ENCODE measurements at regions not wholly inside any gene's neighbourhood (a gene's known extent, or its start where the extent isn't known, plus 50 kb on each side); places are given as distances from the start of the nearest gene placed in this dataset.

- DNase-seq = no peak
Measured at GRCh38 chr5:24385617-24386016, 259.2 kb downstream of the CDH10 start.

DNA sequence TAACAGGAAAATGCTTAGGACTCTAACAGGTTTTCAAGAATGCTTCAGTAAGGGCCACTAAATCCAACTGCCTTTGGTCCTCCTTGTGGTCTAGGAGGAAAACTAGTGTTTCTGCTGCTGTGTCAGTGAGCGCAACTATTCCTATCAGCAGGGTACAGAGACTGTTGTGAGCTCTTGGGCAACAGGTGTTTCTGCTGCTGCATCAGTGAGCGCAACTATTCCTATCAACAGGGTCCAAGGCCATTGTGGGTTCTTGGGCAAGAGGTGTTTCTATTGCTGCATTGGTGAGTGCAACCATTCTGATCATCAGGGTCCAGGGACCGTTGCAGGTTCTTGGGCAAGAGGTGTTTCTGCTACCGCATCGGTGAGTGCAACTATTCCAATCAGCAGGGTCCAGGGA lies 256.3 kb downstream of the CDH10 start:
- DNase-seq = no peak

- no peak for DNase-seq
Measured at GRCh38 chr5:24389968-24390367, 254.8 kb downstream of the CDH10 start.

DNA sequence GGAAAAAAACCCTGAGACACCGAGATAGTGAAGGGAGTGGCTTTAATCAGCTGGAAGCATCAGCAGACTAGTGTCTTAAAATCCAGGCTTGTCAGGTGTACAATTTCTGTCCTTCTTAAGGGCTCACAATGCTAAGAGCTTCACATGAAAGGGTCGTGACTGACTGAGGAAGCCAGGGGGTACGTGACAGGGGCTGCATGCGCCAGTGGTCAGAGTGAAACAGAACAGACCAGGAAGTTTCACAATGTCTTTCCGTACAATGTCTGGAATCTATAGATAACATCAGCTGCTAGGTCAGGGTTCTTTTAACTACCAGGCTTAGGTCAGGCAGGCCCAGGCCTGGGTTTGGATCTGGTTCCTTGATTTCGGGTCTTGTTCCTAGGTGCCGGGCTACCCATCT lies 253.0 kb downstream of the CDH10 start:
- no peak for DNase-seq

- no peak for DNase-seq
Measured at GRCh38 chr5:24397601-24398000, 247.2 kb downstream of the CDH10 start.

DNA sequence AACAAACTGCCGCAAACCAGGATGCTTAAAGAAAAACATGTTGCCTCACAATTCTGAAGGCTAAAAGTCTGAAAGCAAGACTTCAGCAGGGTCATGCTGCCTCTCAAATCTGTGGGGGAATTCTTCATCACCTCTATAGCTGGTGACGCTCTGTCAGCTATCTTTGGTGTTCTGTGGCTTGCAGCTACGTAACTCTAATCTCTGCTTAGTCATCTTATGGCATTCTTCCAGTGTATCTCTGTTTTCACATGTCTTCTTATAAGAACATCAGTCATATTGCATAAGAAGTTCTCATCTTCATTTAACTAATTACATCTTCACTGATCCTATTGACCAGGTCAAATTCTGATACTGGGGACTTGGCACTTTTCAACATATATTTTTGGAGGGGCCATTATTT lies 243.0 kb downstream of the CDH10 start:
- DNase-seq = no peak

GRCh38 chr5:24407466-24407865 lies 237.3 kb downstream of the CDH10 start:
- no peak for DNase-seq

- DNase-seq = no peak
Measured at GRCh38 chr5:24428345-24428744, 216.4 kb downstream of the CDH10 start.

DNA sequence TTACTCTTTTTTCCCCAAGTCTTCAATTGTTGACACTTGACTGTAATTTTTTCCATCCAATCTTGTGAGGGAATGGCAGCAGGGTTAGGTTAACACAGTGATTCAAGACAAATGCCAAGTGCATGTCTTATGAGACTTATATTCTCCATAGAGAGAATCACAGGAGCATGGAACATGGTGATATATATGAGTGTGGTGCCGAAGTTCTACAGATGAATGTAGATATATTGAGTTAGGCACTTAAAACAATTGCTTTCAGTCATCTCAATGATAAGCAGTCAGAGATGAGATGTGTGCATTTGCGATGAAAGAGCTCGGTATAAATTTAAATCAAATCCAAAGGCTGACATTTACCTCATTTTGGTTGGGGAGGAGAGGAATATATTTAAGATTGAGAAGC lies 211.2 kb downstream of the CDH10 start:
- no peak for DNase-seq
